ENCODE measurements at regions not wholly inside any gene's neighbourhood (a gene's known extent, or its start where the extent isn't known, plus 50 kb on each side); places are given as distances from the start of the nearest gene placed in this dataset.

- no peak for TF ChIP-seq POLR2A (IDR thresholded peaks at IDR 0.05)
- no peak for TF ChIP-seq CTCF (IDR thresholded peaks at IDR 0.05 in 8 of 11, conservative IDR thresholded peaks at IDR 0.05 in 3 of 11)
- no peak for TF ChIP-seq POLR2AphosphoS5 (IDR thresholded peaks at IDR 0.05)
Measured at GRCh38 chr5:167869125-167869524, 422.3 kb upstream of the WWC1 start.
